Calu3 (cell line): ENCODE measurements at regions not wholly inside any gene's neighbourhood (a gene's known extent, or its start where the extent isn't known, plus 50 kb on each side); places are given as distances from the start of the nearest gene placed in this dataset.
A peak's percentile ranks its signal among the peaks of the same experiment; 100 is the strongest.

Source experiments
- BruUV-seq: library from RNA; stranded (reverse); fragments of 400-500 nt; replicated peaks from 2 replicates; lab custom pipeline; 2021; lab: Mats Ljungman, UMichigan
- CTCF ChIA-PET: fragments of 300-600 bp; sonication (Branson Sonifier 250); formaldehyde crosslinking; loops from one replicate; lab custom pipeline; 2022; ENCODE audit warnings: antibody characterized with exemption; lab: Charles Lee
- DNase-seq: peaks from one replicate; pipeline ENCODE4 v3.0.0; 2022
- H3K27ac Mint-ChIP-seq: one replicate; pipeline ENCODE4 v1.8.0; 2022; ENCODE audit warnings: mixed read lengths; ENCODE audit not compliant: unreplicated experiment
- H3K27me3 Mint-ChIP-seq: one replicate; pipeline ENCODE4 v1.8.0; 2022; ENCODE audit warnings: mixed read lengths; ENCODE audit not compliant: unreplicated experiment
- H3K36me3 Mint-ChIP-seq: one replicate; pipeline ENCODE4 v1.8.0; 2022; ENCODE audit warnings: mild to moderate bottlenecking, moderate library complexity, mixed read lengths; ENCODE audit not compliant: insufficient read depth, unreplicated experiment
- H3K4me1 Mint-ChIP-seq: one replicate; pipeline ENCODE4 v1.8.0; 2022; ENCODE audit warnings: mild to moderate bottlenecking, low read depth, mixed read lengths; ENCODE audit not compliant: unreplicated experiment
- H3K4me3 Mint-ChIP-seq: one replicate; pipeline ENCODE4 v1.8.0; 2022; ENCODE audit warnings: mild to moderate bottlenecking, low read depth, moderate library complexity, mixed read lengths; ENCODE audit not compliant: unreplicated experiment
- H3K9me3 Mint-ChIP-seq: one replicate; pipeline ENCODE4 v1.8.0; 2022; ENCODE audit warnings: low read depth, mixed read lengths; ENCODE audit not compliant: unreplicated experiment
- intact Hi-C: fragments of 100-400 bp; cut with micrococcal nuclease; formaldehyde crosslinking; loops from one replicate; pipeline ENCODE4 v1.10.0; 2022; ENCODE audit not compliant: unreplicated experiment
- TF ChIP-seq, protein P1 (sequence below): fragments of 200-600 bp; IDR thresholded peaks from one replicate; pipeline ENCODE4 v1.8.0; 2022; ENCODE audit warnings: antibody characterized with exemption; ENCODE audit not compliant: unreplicated experiment

DNA sequence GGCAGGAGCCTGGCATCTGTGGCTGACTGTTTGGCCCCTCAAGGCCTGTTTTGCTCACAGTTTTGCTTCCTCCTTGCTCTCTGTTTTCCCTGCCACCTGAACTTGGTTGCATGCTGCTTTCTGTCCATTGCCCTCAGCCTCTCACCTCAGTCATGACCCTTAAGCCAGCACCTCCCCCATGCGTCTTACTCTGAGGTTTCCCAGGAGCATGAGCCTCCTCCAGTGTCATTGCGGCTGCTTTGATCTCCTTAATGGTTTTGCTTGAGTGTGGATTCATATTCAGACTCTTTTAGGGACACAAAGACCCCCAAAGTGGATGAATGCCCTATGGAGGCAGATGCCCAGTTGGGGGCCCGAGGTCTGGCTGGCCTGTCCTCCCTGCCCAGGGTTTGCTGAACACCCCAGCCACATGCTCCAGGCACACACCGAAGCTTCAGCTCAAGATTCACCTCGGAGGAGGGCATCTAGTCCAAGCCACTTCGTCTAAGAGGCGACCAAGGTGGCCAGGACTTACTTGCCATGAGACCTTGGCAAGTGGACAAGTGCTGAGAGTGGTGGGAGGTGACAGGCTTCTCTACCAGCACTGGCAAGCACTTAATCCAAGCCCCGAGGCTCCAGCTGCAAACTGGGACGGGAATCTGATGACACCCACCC, 95.4 kb upstream of the DIO3 start:
- TF ChIP-seq, protein P1, sequence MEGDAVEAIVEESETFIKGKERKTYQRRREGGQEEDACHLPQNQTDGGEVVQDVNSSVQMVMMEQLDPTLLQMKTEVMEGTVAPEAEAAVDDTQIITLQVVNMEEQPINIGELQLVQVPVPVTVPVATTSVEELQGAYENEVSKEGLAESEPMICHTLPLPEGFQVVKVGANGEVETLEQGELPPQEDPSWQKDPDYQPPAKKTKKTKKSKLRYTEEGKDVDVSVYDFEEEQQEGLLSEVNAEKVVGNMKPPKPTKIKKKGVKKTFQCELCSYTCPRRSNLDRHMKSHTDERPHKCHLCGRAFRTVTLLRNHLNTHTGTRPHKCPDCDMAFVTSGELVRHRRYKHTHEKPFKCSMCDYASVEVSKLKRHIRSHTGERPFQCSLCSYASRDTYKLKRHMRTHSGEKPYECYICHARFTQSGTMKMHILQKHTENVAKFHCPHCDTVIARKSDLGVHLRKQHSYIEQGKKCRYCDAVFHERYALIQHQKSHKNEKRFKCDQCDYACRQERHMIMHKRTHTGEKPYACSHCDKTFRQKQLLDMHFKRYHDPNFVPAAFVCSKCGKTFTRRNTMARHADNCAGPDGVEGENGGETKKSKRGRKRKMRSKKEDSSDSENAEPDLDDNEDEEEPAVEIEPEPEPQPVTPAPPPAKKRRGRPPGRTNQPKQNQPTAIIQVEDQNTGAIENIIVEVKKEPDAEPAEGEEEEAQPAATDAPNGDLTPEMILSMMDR = no peak
- no peak overlapping the region for H3K4me3 Mint-ChIP-seq
- no peaks in the 10 kb centered on the region for H3K27me3 Mint-ChIP-seq
- H3K4me1 Mint-ChIP-seq = peaks cover 8% of the 10 kb centered on the region
- intact Hi-C loops = no loop called here
- CTCF ChIA-PET = no interaction called here
- no TSS peak for BruUV-seq
- DNase-seq = no peak
- H3K27ac Mint-ChIP-seq = peak overlapping the region; percentile 43
- H3K36me3 Mint-ChIP-seq = peaks cover 21% of the 10 kb centered on the region
- no peaks in the 10 kb centered on the region for H3K9me3 Mint-ChIP-seq

DNA sequence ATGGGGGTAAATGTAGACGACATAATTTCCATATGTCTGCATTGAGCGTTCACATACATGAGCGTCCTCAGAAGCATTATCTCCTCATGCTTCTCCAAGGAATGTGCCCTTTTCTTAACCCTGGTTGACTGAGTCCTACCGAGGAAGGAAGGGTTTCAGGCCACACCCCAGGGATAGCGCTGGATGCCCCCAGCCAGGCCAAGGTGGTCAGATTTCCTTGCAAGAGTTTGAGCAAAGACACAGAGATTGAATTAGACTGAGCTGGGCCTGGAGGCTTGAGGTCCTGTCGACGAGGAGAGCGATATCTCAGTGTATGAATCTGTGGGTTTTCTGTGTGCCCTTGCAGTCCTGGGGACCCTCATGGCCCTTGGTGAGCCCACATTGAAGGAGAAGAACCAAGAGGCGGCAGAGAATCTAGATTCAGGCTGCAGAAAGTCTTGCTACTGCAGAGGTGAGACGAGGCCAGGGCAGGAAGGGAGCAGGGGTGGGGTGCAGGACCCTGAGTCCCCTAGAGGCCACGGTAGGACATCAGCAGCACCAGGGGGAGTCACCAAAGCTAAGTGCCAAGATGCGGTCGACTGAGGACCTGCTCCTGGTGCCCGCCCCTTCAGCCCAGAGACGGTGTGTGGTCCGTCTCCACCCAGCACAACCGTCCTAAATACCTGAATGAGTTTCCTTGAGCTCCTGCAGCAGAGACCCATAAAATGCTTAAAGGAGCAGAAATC, 94.7 kb upstream of the DIO3 start:
- Mint-ChIP-seq H3K4me3 (no peak overlapping the region), H3K9me3 (no peaks in the 10 kb centered on the region), H3K36me3 (peaks cover 21% of the 10 kb centered on the region), H3K27ac (no peak overlapping the region), H3K4me1 (peaks cover 1% of the 10 kb centered on the region), H3K27me3 (no peaks in the 10 kb centered on the region)
- TF ChIP-seq, protein P1 = no peak
- intact Hi-C loops = no loop called here
- CTCF ChIA-PET = no interaction called here
- DNase-seq = no peak
- BruUV-seq = no TSS peak

DNA sequence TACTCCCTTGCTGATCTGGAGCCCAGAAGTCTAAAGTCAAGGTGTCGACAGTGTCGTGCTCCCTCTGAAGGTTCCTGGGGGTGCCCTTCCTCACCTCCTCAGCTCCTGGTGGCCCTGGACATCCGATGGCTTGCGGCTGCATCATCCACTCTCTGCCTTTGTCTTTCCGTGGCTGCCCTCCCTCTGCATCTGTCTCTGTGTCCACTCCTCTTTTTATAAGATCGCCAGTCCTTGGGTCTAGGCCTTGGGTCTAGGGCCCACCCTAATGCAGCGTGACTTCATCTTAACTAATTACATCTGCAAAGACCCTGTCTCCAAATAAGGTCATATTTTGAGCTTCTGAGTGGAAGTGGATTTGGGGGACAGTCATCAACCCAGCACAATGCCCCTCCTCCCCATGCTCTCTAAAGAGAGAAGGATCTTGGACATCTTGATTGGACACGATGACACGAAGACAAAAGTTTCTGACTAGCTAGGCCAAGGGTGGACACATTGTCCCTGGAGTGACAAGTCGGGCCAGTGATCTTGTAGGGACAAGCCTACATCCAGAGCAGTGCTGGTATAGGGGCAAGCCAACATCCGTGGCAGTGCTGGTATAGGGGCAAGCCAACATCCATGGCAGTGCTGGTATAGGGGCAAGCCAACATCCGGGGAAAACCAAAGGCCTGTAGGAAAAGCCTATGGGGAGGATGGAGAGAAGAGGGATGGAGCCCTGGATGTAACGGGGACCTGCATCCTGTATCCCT, 93.9 kb upstream of the DIO3 start:
- no TSS peak for BruUV-seq
- Mint-ChIP-seq H3K27me3 (no peaks in the 10 kb centered on the region), H3K27ac (no peak overlapping the region), H3K4me1 (no peaks in the 10 kb centered on the region), H3K36me3 (peaks cover 21% of the 10 kb centered on the region), H3K9me3 (no peaks in the 10 kb centered on the region), H3K4me3 (no peak overlapping the region)
- TF ChIP-seq, protein P1 = no peak
- DNase-seq = no peak
- intact Hi-C loops = no loop called here
- CTCF ChIA-PET = interaction anchor here (0.6 kb wide), 1 partner anchor 590 kb away, joined by 3 read pairs; no protein-coding TSS in a partner anchor

DNA sequence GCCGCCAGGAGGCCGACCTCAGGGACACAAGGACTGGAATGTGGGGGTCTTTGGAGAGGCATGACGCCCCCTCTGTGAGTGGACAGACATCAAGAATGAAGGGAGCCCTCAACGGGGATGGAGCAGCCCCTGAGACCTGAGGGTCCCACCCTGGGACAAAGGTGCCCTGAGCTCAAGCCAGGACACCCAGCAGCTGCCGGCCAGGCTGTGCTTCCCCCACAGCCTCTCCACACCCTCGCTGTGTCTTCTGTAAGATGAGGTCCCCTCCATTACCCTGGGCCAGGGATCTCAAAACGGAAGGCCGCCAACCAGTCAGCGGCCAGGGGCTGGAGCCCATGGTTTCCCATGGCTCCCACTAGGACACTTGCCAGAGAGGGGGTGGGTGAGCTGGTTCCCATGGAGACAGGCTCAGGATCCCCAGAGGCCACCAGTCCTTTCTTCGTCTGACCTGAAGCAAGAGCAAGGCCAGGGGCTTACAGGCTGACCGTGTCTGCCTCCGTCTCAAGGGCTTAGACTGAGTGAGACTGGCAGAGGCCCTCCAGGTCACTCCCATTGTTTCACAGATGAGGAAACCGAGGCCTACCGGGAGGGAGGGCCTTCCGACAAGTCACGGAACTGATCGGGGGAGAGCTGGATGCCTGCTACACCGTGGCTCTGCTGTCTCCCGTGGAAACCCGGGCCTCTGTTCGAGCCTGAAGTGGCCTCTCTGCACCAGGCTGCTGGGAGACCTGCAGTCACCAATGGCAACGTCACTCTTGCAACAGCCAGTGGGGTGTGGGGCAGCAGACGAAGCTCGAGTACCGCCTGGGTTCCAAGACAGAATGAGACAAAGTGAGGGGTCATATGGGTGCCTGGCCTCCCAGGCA, 91.7 kb upstream of the DIO3 start:
- H3K27ac Mint-ChIP-seq = no peak overlapping the region
- no peak overlapping the region for H3K4me3 Mint-ChIP-seq
- TF ChIP-seq, protein P1 = no peak
- CTCF ChIA-PET = no interaction called here
- H3K27me3 Mint-ChIP-seq = no peaks in the 10 kb centered on the region
- H3K9me3 Mint-ChIP-seq = no peaks in the 10 kb centered on the region
- intact Hi-C loops = no loop called here
- no TSS peak for BruUV-seq
- H3K4me1 Mint-ChIP-seq = peaks cover 7% of the 10 kb centered on the region
- no peak for DNase-seq
- H3K36me3 Mint-ChIP-seq = peaks cover 21% of the 10 kb centered on the region
